Right lobe of liver (tissue), 4 donors: ENCODE measurements at regions not wholly inside any gene's neighbourhood (a gene's known extent, or its start where the extent isn't known, plus 50 kb on each side); places are given as distances from the start of the nearest gene placed in this dataset.

Source experiments
- CTCF ChIP-seq, 4 donors: fragments of 200-600 bp in 3 of 4; fragments of 450-650 bp in 1 of 4; IDR thresholded peaks; one replicate each; pipeline versions ENCODE4 v1.5.1 to v1.8.0; 2016 to 2022; ENCODE audit warnings: antibody characterized with exemption in 4 of 4, mild to moderate bottlenecking in 2 of 4
- POLR2A ChIP-seq: fragments of 450-650 bp; IDR thresholded peaks from one replicate; pipeline ENCODE4 v1.6.1; 2017; ENCODE audit warnings: antibody characterized with exemption, mild to moderate bottlenecking
- donor health status: DM: no; HTN: no; CAD: no.
- donor health status: DM: no; HTN: no; CAD: no.
- donor health status: DM: no; HTN: yes; CAD: no.

GRCh38 chr7:427506-428103, 92.0 kb downstream of the PDGFA start:
- no peak for TF ChIP-seq CTCF (IDR thresholded peaks at IDR 0.05)
- TF ChIP-seq POLR2A = no peak
